Liver (tissue), 8 donors: ENCODE measurements at regions not wholly inside any gene's neighbourhood (a gene's known extent, or its start where the extent isn't known, plus 50 kb on each side); places are given as distances from the start of the nearest gene placed in this dataset.

Experiments
- DNase-seq: peaks from one replicate; pipeline ENCODE4 v3.0.0-alpha.2; 2017; ENCODE audit warnings: low spot score
- H3K27ac ChIP-seq, 2 donors: one replicate each; pipeline ENCODE4 v1.7.0; 2013; ENCODE audit warnings: inconsistent platforms in 2 of 2, low read length in 2 of 2, control low read depth in 1 of 2, low read depth in 1 of 2, mild to moderate bottlenecking in 1 of 2
- H3K27me3 ChIP-seq, 4 donors: one replicate each; pipeline versions ENCODE4 v1.6.1 to v1.7.0; 2013; ENCODE audit warnings: low read length in 3 of 4, inconsistent platforms in 1 of 4, mild to moderate bottlenecking in 1 of 4, moderate library complexity in 1 of 4; ENCODE audit not compliant: control insufficient read depth in 4 of 4, insufficient read depth in 4 of 4
- H3K36me3 ChIP-seq, 4 donors: one replicate each; pipeline versions ENCODE4 v1.6.1 to v1.7.0; 2013; ENCODE audit warnings: low read length in 3 of 4, mild to moderate bottlenecking in 3 of 4, low read depth in 1 of 4, moderate library complexity in 1 of 4; ENCODE audit not compliant: control insufficient read depth in 4 of 4, insufficient read depth in 3 of 4
- H3K4me1 ChIP-seq, 4 donors: one replicate each; pipeline versions ENCODE4 v1.6.1 to v1.7.0; 2013; ENCODE audit warnings: low read length in 3 of 4, mild to moderate bottlenecking in 3 of 4, moderate library complexity in 1 of 4; ENCODE audit not compliant: control insufficient read depth in 4 of 4, insufficient read depth in 4 of 4
- H3K4me3 ChIP-seq, 3 donors: one replicate each; pipeline versions ENCODE4 v1.6.1 to v1.7.0; 2013; ENCODE audit warnings: low read length in 3 of 3, control low read depth in 1 of 3, low read depth in 1 of 3, mild to moderate bottlenecking in 1 of 3
- H3K9ac ChIP-seq, 2 donors: one replicate each; pipeline ENCODE4 v1.7.0; 2013; ENCODE audit warnings: low read length in 2 of 2, mild to moderate bottlenecking in 2 of 2, moderate library complexity in 2 of 2, control low read depth in 1 of 2, low read depth in 1 of 2
- H3K9me3 ChIP-seq, 4 donors: one replicate each; pipeline versions ENCODE4 v1.6.1 to v1.7.0; 2013; ENCODE audit warnings: low read length in 3 of 4; ENCODE audit not compliant: control insufficient read depth in 4 of 4
- ATF3 ChIP-seq: IDR thresholded peaks from 2 replicates; pipeline ENCODE4 v1.6.1; 2016; ENCODE audit warnings: antibody characterized with exemption
- CTCF ChIP-seq: fragments of 150-350 bp; IDR thresholded peaks from 2 replicates; pipeline ENCODE4 v1.5.1; 2017; ENCODE audit warnings: improper control_type of control experiment, low read depth, low read length; ENCODE audit not compliant: missing input control
- EGR1 ChIP-seq, 2 donors: IDR thresholded peaks; 2 replicates each; pipeline ENCODE4 v1.6.1; 2016 to 2018; ENCODE audit warnings: antibody characterized with exemption in 2 of 2, low read depth in 2 of 2
- FOXA1 ChIP-seq: IDR thresholded peaks from 2 replicates; pipeline ENCODE4 v1.6.1; 2016; ENCODE audit warnings: antibody characterized with exemption
- FOXA2 ChIP-seq: IDR thresholded peaks from 2 replicates; pipeline ENCODE4 v1.6.1; 2016; ENCODE audit warnings: antibody characterized with exemption
- GABPA ChIP-seq, 2 donors: IDR thresholded peaks in 1 of 2; conservative IDR thresholded peaks in 1 of 2; 2 replicates each; pipeline ENCODE4 v1.6.1; 2016; ENCODE audit warnings: antibody characterized with exemption in 2 of 2, mild to moderate bottlenecking in 1 of 2, moderate library complexity in 1 of 2
- HNF4A ChIP-seq, 2 donors: conservative IDR thresholded peaks; 2 replicates each; pipeline ENCODE4 v1.6.1; 2016; ENCODE audit warnings: antibody characterized with exemption in 2 of 2, mild to moderate bottlenecking in 2 of 2
- HNF4G ChIP-seq: IDR thresholded peaks from 2 replicates; pipeline ENCODE4 v1.6.1; 2016; ENCODE audit warnings: antibody characterized with exemption
- JUND ChIP-seq, 2 donors: IDR thresholded peaks; 2 replicates each; pipeline ENCODE4 v1.6.1; 2016; ENCODE audit warnings: antibody characterized with exemption in 2 of 2
- MAX ChIP-seq: IDR thresholded peaks from 2 replicates; pipeline ENCODE4 v1.6.1; 2016; ENCODE audit warnings: antibody characterized with exemption
- NR2F2 ChIP-seq: IDR thresholded peaks from 2 replicates; pipeline ENCODE4 v1.6.1; 2016; ENCODE audit warnings: antibody characterized with exemption
- RAD21 ChIP-seq, 2 donors: IDR thresholded peaks; 2 replicates each; pipeline ENCODE4 v1.6.1; 2016; ENCODE audit warnings: antibody characterized with exemption in 2 of 2, mild to moderate bottlenecking in 2 of 2
- REST ChIP-seq: IDR thresholded peaks from 2 replicates; pipeline ENCODE4 v1.6.1; 2016; ENCODE audit warnings: antibody characterized with exemption, mild to moderate bottlenecking
- RXRA ChIP-seq, 2 donors: IDR thresholded peaks; 2 replicates each; pipeline ENCODE4 v1.6.1; 2017 to 2018; ENCODE audit warnings: antibody characterized with exemption in 2 of 2, mild to moderate bottlenecking in 1 of 2
- SP1 ChIP-seq: IDR thresholded peaks from 2 replicates; pipeline ENCODE4 v1.6.1; 2018; ENCODE audit warnings: antibody characterized with exemption, mild to moderate bottlenecking
- TAF1 ChIP-seq: conservative IDR thresholded peaks from 2 replicates; pipeline ENCODE4 v1.6.1; 2016; ENCODE audit warnings: antibody characterized with exemption, mild to moderate bottlenecking
- YY1 ChIP-seq: IDR thresholded peaks from 2 replicates; pipeline ENCODE4 v1.6.1; 2016; ENCODE audit warnings: antibody characterized with exemption, mild to moderate bottlenecking
- ZBTB33 ChIP-seq: IDR thresholded peaks from 2 replicates; pipeline ENCODE4 v1.6.1; 2016; ENCODE audit warnings: antibody characterized with exemption
- WGBS: extraction: QIAGEN DNeasy Blood & Tissue Kit; methylation state at CpG from one replicate; pipeline ENCODE4 v1.1.7; 2013; 5-methylcytosine and 5-hydroxymethylcytosine counted together
- donor health status: healthy.
- donor health status: healthy.
- donor health status: healthy.
- donor health status: healthy.
- donor health status: healthy.

- no peak for TF ChIP-seq REST
- no peak for TF ChIP-seq GABPA (IDR thresholded peaks at IDR 0.05 in 1 of 2, conservative IDR thresholded peaks at IDR 0.05 in 1 of 2)
- no peak for TF ChIP-seq HNF4G
- no peak for TF ChIP-seq ZBTB33
- no peak for TF ChIP-seq SP1
These were observed 69.2 kb upstream of the LMO1 start (continued) for GRCh38 chr11:8332891-8333290.

GRCh38 chr11:8332196-8332595 lies 68.5 kb upstream of the LMO1 start:
- Histone ChIP-seq H3K27ac (no peak overlapping the region), H3K4me1 (peaks cover 0 to 2% (median 0%) of the 10 kb centered on the region in 4 donors), H3K27me3 (peaks cover 0 to 3% (median 0%) of the 10 kb centered on the region in 4 donors), H3K4me3 (no peak overlapping the region), H3K9me3 (no peaks in the 10 kb centered on the region), H3K36me3 (no peaks in the 10 kb centered on the region), H3K9ac (no peak overlapping the region)
- 92% methylated on average over 4 of the region's 4 CpGs for WGBS
- TF ChIP-seq HNF4G, result no peak
- no peak for TF ChIP-seq NR2F2
- TF ChIP-seq RXRA (IDR thresholded peaks at IDR 0.05), result no peak
- no peak for TF ChIP-seq HNF4A (conservative IDR thresholded peaks at IDR 0.05)
- no peak for TF ChIP-seq ZBTB33
- no peak for TF ChIP-seq RAD21 (IDR thresholded peaks at IDR 0.05)
- TF ChIP-seq MAX, result no peak
- TF ChIP-seq ATF3, result no peak
- TF ChIP-seq CTCF, result no peak
- no peak for TF ChIP-seq YY1
- no peak for TF ChIP-seq GABPA (IDR thresholded peaks at IDR 0.05 in 1 of 2, conservative IDR thresholded peaks at IDR 0.05 in 1 of 2)
- TF ChIP-seq FOXA2, result no peak
- no peak for TF ChIP-seq REST
- TF ChIP-seq TAF1, result no peak
- TF ChIP-seq SP1, result no peak
- TF ChIP-seq EGR1 (IDR thresholded peaks at IDR 0.05; ENCODE audit: low read depth in 2 of 2), result no peak
- TF ChIP-seq FOXA1, result no peak
- no peak for TF ChIP-seq JUND (IDR thresholded peaks at IDR 0.05)
- DNase-seq, result no peak
